Astrocyte (in vitro differentiated cells and primary cell): ENCODE measurements at regions not wholly inside any gene's neighbourhood (a gene's known extent, or its start where the extent isn't known, plus 50 kb on each side); places are given as distances from the start of the nearest gene placed in this dataset.

Experiments
- DNase-seq: peaks from one replicate; pipeline ENCODE4 v3.0.0-alpha.2; 2010; ENCODE audit warnings: low read depth
- FAIRE-seq: peaks from 2 replicates; lab custom pipeline; 2011; peaks lifted over from hg19 to GRCh38; lab: Jason Lieb, UNC
- H2AFZ ChIP-seq: 2 replicates; pipeline ENCODE4 v1.6.0; 2012; ENCODE audit warnings: low read depth, low read length, inconsistent platforms
- H3K27ac ChIP-seq: 2 replicates; pipeline ENCODE4 v1.5.1; 2011; ENCODE audit warnings: low read depth, low read length, inconsistent platforms
- H3K27me3 ChIP-seq: 2 replicates; pipeline ENCODE4 v1.6.0; 2011; ENCODE audit warnings: low read length, inconsistent platforms; ENCODE audit not compliant: insufficient read depth
- H3K36me3 ChIP-seq: 2 replicates; pipeline ENCODE4 v1.5.1; 2011; ENCODE audit warnings: low read length, inconsistent platforms; ENCODE audit not compliant: insufficient read depth
- H3K4me1 ChIP-seq: 2 replicates; pipeline ENCODE4 v1.5.1; 2011; ENCODE audit warnings: low read length, inconsistent platforms; ENCODE audit not compliant: insufficient read depth
- H3K4me2 ChIP-seq: 2 replicates; pipeline ENCODE4 v1.6.0; 2012; ENCODE audit warnings: low read length, inconsistent platforms
- H3K4me3 ChIP-seq: 2 replicates; pipeline ENCODE4 v1.5.1; 2011; ENCODE audit warnings: low read depth, mild to moderate bottlenecking, low read length, inconsistent platforms; ENCODE audit not compliant: insufficient read depth
- H3K79me2 ChIP-seq: 2 replicates; pipeline ENCODE4 v1.6.0; 2012; ENCODE audit warnings: mild to moderate bottlenecking, low read length, inconsistent platforms; ENCODE audit not compliant: insufficient read depth
- H3K9ac ChIP-seq: 2 replicates; pipeline ENCODE4 v1.6.0; 2012; ENCODE audit warnings: mild to moderate bottlenecking, low read length, inconsistent platforms
- H3K9me3 ChIP-seq: 2 replicates; pipeline ENCODE4 v1.5.1; 2012; ENCODE audit warnings: low read depth, mild to moderate bottlenecking, low read length, inconsistent platforms; ENCODE audit not compliant: insufficient read depth
- H4K20me1 ChIP-seq: 2 replicates; pipeline ENCODE4 v1.6.0; 2012; ENCODE audit warnings: low read length, inconsistent platforms; ENCODE audit not compliant: insufficient read depth
- H3K27ac Mint-ChIP-seq: one replicate; pipeline ENCODE4 v1.8.0; 2021; ENCODE audit warnings: mild to moderate bottlenecking, mixed read lengths; ENCODE audit not compliant: unreplicated experiment
- H3K27me3 Mint-ChIP-seq: one replicate; pipeline ENCODE4 v1.8.0; 2021; ENCODE audit warnings: low read depth, mixed read lengths; ENCODE audit not compliant: unreplicated experiment
- H3K36me3 Mint-ChIP-seq: one replicate; pipeline ENCODE4 v1.8.0; 2021; ENCODE audit warnings: low read depth, mixed read lengths; ENCODE audit not compliant: unreplicated experiment
- H3K4me1 Mint-ChIP-seq: one replicate; pipeline ENCODE4 v1.8.0; 2021; ENCODE audit warnings: low read depth, mixed read lengths; ENCODE audit not compliant: unreplicated experiment
- H3K4me3 Mint-ChIP-seq: one replicate; pipeline ENCODE4 v1.8.0; 2021; ENCODE audit warnings: mild to moderate bottlenecking, moderate library complexity, mixed read lengths; ENCODE audit not compliant: unreplicated experiment
- H3K9me3 Mint-ChIP-seq: one replicate; pipeline ENCODE4 v1.8.0; 2021; ENCODE audit warnings: mild to moderate bottlenecking, mixed read lengths; ENCODE audit not compliant: unreplicated experiment
- CTCF ChIP-seq: IDR thresholded peaks from 2 replicates; pipeline ENCODE4 v1.5.1; 2011; ENCODE audit warnings: low read depth, mild to moderate bottlenecking, inconsistent platforms, low read length, moderate library complexity; ENCODE audit not compliant: insufficient read depth
- EZH2 ChIP-seq: IDR thresholded peaks from 2 replicates; pipeline ENCODE4 v1.6.1; 2012; ENCODE audit warnings: mild to moderate bottlenecking, low read length, inconsistent platforms; ENCODE audit not compliant: insufficient read depth

- Histone ChIP-seq H3K27ac (no peak overlapping the region), H3K4me3 (no peak overlapping the region), H3K9ac (no peak overlapping the region), H3K27me3 (no peaks in the 10 kb centered on the region), H2AFZ (no peak overlapping the region), H3K4me2 (no peak overlapping the region), H3K36me3 (no peaks in the 10 kb centered on the region), H3K79me2 (no peaks in the 10 kb centered on the region), H4K20me1 (no peaks in the 10 kb centered on the region), H3K9me3 (peaks cover 3% of the 10 kb centered on the region), H3K4me1 (no peaks in the 10 kb centered on the region)
- Mint-ChIP-seq H3K9me3 (no peaks in the 10 kb centered on the region), H3K36me3 (no peaks in the 10 kb centered on the region), H3K4me1 (no peaks in the 10 kb centered on the region), H3K27me3 (peaks cover 25% of the 10 kb centered on the region), H3K27ac (no peak overlapping the region), H3K4me3 (no peak overlapping the region)
- TF ChIP-seq EZH2, result no peak
- TF ChIP-seq CTCF, result no peak
- DNase-seq (no peak), FAIRE-seq (no peak)
Measured at GRCh38 chr10:128835361-128835760, 631.7 kb upstream of the MGMT start.

- H3K27ac Mint-ChIP-seq, result no peak overlapping the region
- no peaks in the 10 kb centered on the region for H3K4me1 Mint-ChIP-seq
- Histone ChIP-seq H3K27ac (no peak overlapping the region), H3K27me3 (no peaks in the 10 kb centered on the region), H2AFZ (no peak overlapping the region), H3K9ac (no peak overlapping the region), H3K9me3 (peaks cover 3% of the 10 kb centered on the region), H3K79me2 (no peaks in the 10 kb centered on the region), H3K4me3 (no peak overlapping the region), H4K20me1 (no peaks in the 10 kb centered on the region), H3K36me3 (no peaks in the 10 kb centered on the region), H3K4me2 (no peak overlapping the region), H3K4me1 (no peaks in the 10 kb centered on the region)
- DNase-seq (no peak), FAIRE-seq (no peak)
- H3K27me3 Mint-ChIP-seq, result peaks cover 25% of the 10 kb centered on the region
- no peak overlapping the region for H3K4me3 Mint-ChIP-seq
- TF ChIP-seq CTCF, result no peak
- no peak for TF ChIP-seq EZH2
- H3K9me3 Mint-ChIP-seq, result no peaks in the 10 kb centered on the region
- H3K36me3 Mint-ChIP-seq, result no peaks in the 10 kb centered on the region
Measured at GRCh38 chr10:128837478-128837877, 629.6 kb upstream of the MGMT start.

DNA sequence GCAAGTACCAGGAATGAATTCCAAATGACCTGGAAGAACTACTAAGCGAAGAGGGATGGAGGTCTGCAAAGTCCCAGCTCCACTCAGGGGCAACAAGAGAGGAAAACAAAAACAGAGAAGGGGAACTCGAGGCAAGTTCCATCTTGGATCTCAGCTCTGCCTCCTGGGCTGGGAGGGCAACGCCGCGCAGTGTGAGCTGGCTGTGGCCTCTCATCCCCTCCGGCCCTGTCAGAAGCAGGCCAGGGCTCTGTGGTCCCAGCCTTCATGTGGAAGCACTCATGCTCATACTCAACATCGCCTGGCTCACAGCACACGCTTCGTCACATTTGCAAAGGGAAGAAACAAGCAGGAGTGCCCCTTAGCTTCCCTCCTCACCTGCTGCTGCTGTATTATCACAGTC lies 627.9 kb upstream of the MGMT start:
- Histone ChIP-seq H3K4me3 (no peak overlapping the region), H3K9ac (no peak overlapping the region), H3K4me2 (no peak overlapping the region), H3K36me3 (no peaks in the 10 kb centered on the region), H3K79me2 (no peaks in the 10 kb centered on the region), H3K9me3 (peaks cover 3% of the 10 kb centered on the region), H3K27me3 (no peaks in the 10 kb centered on the region), H2AFZ (no peak overlapping the region), H3K27ac (no peak overlapping the region), H4K20me1 (no peaks in the 10 kb centered on the region), H3K4me1 (no peaks in the 10 kb centered on the region)
- Mint-ChIP-seq H3K27ac (no peak overlapping the region), H3K4me3 (no peak overlapping the region), H3K9me3 (no peaks in the 10 kb centered on the region), H3K36me3 (no peaks in the 10 kb centered on the region), H3K4me1 (no peaks in the 10 kb centered on the region), H3K27me3 (peaks cover 14% of the 10 kb centered on the region)
- DNase-seq (no peak), FAIRE-seq (no peak)
- TF ChIP-seq EZH2, result no peak
- TF ChIP-seq CTCF, result no peak
